SJCRH30 (cell line): ENCODE measurements at regions not wholly inside any gene's neighbourhood (a gene's known extent, or its start where the extent isn't known, plus 50 kb on each side); places are given as distances from the start of the nearest gene placed in this dataset.
"Not testable (repeated sequence)": the region's sequence is repeated elsewhere in the genome, so short reads cannot be mapped to it uniquely, and the experiment has no call there.

Source experiments
- DNase-seq, 2 experiments: peaks; one replicate each; pipeline ENCODE4 v3.0.0-alpha.2; 2015 to 2020
- H3K27ac ChIP-seq: fragments of 250-450 bp; sonication (Bioruptor Pico); 2 replicates; pipeline ENCODE4 v1.5.1; 2020; ENCODE audit warnings: mild to moderate bottlenecking, moderate library complexity
- H3K27me3 ChIP-seq: fragments of 250-450 bp; sonication (Bioruptor Pico); 2 replicates; pipeline ENCODE4 v1.5.1; 2020; ENCODE audit warnings: mild to moderate bottlenecking, moderate library complexity
- H3K36me3 ChIP-seq: fragments of 250-450 bp; sonication (Bioruptor Pico); 2 replicates; pipeline ENCODE4 v1.5.1; 2020; ENCODE audit warnings: mild to moderate bottlenecking, moderate library complexity
- H3K4me1 ChIP-seq: fragments of 250-450 bp; sonication (Bioruptor Pico); 2 replicates; pipeline ENCODE4 v1.5.1; 2020; ENCODE audit warnings: mild to moderate bottlenecking, moderate library complexity
- H3K4me3 ChIP-seq: fragments of 250-450 bp; sonication (Bioruptor Pico); 2 replicates; pipeline ENCODE4 v1.5.1; 2020; ENCODE audit warnings: mild to moderate bottlenecking, moderate library complexity
- H3K9me3 ChIP-seq: fragments of 250-450 bp; sonication (Bioruptor Pico); replicated peaks from 2 replicates; pipeline ENCODE4 v1.5.1; 2020; ENCODE audit warnings: mild to moderate bottlenecking, moderate library complexity

GRCh38 chr16:26827386-26827785 is 239.3 kb upstream of the C16orf82 start:
- no peak overlapping the region for H3K27ac ChIP-seq

DNA sequence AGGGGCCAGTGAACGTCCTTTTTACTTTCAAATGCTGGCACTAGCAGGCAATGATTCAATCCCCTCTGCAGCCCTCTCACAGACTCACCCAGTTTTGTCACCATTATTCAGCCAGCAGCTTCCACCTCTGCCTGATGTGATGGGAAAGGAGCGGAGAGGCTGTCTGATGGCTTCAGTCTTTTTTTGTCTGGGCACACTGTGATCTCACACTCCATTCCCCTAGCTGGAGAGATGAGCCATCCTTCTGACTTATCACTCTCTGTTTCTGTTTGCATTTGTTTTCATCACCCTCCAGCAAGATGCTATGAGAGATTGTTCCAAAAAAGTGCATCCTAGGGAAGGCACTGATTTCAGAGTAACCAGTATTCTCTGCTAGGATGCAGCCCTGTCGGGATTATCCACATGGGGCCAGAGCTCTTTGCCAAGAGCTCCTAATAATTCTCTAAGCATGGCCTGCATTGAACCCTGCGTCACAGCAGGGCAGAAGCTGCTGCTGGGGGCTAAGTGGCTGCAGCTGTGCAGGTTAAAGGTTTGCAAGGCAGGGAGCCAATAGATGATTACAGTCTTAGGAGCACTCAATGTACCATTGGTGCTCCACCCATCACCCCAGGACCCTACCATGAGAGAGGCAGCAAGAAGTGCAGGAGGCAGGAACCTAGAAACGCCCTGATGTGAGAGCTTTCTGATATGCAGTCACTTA is 236.1 kb upstream of the C16orf82 start:
- peak; percentile 13 to 52 for DNase-seq

More at GRCh38 chr16:26827386-26827785, 239.3 kb upstream of the C16orf82 start:
- no peak overlapping the region for H3K4me3 ChIP-seq
- H3K36me3 ChIP-seq, result no peaks in the 10 kb centered on the region
- H3K4me1 ChIP-seq, result no peaks in the 10 kb centered on the region
- DNase-seq, result no peak
- H3K9me3 ChIP-seq, result no peaks in the 10 kb centered on the region
- H3K27me3 ChIP-seq, result no peaks in the 10 kb centered on the region

DNA sequence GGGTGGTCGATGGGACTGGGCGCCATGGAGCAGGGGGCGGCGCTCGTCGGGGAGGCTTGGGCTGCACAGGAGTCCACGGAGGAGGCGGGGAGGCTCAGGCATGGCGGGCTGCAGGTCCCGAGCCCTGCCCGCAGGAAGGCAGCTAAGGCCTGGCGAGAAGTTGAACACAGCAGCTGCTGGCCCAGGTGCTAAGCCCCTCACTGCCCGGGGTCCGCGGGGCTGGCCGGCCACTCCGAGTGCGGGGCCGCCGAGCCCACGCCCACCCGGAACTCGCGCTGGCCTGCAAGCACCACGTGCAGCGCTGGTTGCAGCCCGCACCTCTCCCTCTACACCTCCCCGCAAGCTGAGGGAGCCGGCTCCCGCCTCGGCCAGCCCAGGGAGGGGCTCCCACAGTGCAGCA is 230.6 kb upstream of the C16orf82 start:
- not testable (repeated sequence) for H3K27me3 ChIP-seq, H3K4me3 ChIP-seq, H3K27ac ChIP-seq, DNase-seq, H3K4me1 ChIP-seq, H3K36me3 ChIP-seq, H3K9me3 ChIP-seq

More for the DNA sequence above, 236.1 kb upstream of the C16orf82 start:
- H3K27me3 ChIP-seq, result no peaks in the 10 kb centered on the region
- no peaks in the 10 kb centered on the region for H3K9me3 ChIP-seq
- H3K27ac ChIP-seq, result no peak overlapping the region
- no peaks in the 10 kb centered on the region for H3K4me1 ChIP-seq
- H3K4me3 ChIP-seq, result no peak overlapping the region
- H3K36me3 ChIP-seq, result no peaks in the 10 kb centered on the region

- Histone ChIP-seq H3K4me3 (no peak overlapping the region), H3K27me3 (no peaks in the 10 kb centered on the region), H3K27ac (no peak overlapping the region), H3K9me3 (no peaks in the 10 kb centered on the region), H3K4me1 (no peaks in the 10 kb centered on the region), H3K36me3 (no peaks in the 10 kb centered on the region)
- DNase-seq, result no peak
Observed at GRCh38 chr16:26838931-26839330, 227.8 kb upstream of the C16orf82 start.

DNA sequence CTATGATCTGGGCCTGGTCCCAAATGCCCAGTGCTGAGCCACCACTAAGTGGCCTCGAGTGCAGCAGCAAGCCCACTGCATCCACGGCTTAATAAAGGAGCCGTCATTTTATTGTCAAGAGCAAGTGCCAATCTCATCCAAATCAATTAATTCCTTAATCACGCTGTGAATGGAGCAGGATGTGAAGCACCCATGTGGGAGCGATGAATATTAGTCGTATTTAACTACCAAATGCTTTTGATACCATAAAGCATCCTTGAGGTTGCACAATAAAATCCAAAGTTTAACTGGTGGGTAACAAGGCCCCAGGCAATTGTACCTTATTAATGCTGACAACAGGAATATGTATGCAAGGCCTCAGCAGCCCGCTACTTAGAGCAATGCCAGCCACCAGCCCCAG is 226.0 kb upstream of the C16orf82 start:
- Histone ChIP-seq H3K9me3 (no peaks in the 10 kb centered on the region), H3K4me1 (no peaks in the 10 kb centered on the region), H3K4me3 (no peak overlapping the region), H3K36me3 (no peaks in the 10 kb centered on the region), H3K27ac (no peak overlapping the region), H3K27me3 (no peaks in the 10 kb centered on the region)
- no peak for DNase-seq

DNA sequence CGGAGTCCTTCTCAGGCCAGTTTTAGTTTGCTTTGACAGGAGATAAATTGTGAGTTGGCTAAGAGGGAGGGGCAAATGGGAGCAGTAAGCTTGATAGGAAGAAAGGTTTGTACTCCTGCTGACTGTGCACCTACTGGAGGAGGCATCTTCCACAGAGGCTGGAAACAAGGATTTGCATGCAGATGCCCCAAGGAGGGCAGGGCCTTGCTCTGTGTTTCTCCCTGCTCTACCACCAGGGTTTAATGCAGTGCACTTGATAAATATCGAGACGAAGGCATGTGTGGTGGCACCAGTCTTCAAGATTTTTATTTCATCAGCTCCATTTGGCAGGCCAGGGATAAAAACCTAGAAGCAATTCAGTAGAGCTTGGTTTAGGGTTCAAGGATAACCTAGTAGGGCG is 210.5 kb upstream of the C16orf82 start:
- Histone ChIP-seq H3K4me3 (no peak overlapping the region), H3K27ac (no peak overlapping the region), H3K27me3 (no peaks in the 10 kb centered on the region), H3K4me1 (peaks cover 4% of the 10 kb centered on the region; the same call in 1 of the 2 replicates), H3K9me3 (no peaks in the 10 kb centered on the region), H3K36me3 (no peaks in the 10 kb centered on the region)
- no peak for DNase-seq

GRCh38 chr16:26856791-26857190 is 209.9 kb upstream of the C16orf82 start:
- Histone ChIP-seq H3K9me3 (no peaks in the 10 kb centered on the region), H3K4me1 (peaks cover 3% of the 10 kb centered on the region; the same call in 1 of the 2 replicates), H3K4me3 (no peak overlapping the region), H3K27me3 (no peaks in the 10 kb centered on the region), H3K27ac (no peak overlapping the region), H3K36me3 (no peaks in the 10 kb centered on the region)
- DNase-seq, result no peak

DNA sequence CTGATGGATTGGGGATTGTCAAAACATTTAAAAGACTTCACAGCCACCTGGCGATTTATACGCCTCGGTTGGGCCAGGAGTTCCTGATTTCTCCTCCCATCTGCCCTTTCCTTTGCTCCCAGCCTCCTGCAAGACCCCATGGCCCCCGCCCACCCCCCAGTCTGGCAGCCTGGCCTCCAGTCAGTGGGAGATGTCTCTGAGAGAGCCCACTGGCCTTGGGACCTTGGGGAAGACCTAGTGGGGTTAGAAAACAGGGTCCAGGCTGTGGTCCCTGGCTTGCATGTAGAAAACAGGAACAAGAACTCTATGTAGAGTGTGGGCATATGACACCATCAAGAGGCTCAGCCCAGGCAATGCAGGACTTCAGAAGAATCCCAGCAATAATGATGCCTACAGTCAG is 209.4 kb upstream of the C16orf82 start:
- Histone ChIP-seq H3K4me3 (no peak overlapping the region), H3K27me3 (no peaks in the 10 kb centered on the region), H3K9me3 (no peaks in the 10 kb centered on the region), H3K27ac (no peak overlapping the region), H3K36me3 (no peaks in the 10 kb centered on the region), H3K4me1 (no peaks in the 10 kb centered on the region)
- DNase-seq, result no peak

- Histone ChIP-seq H3K27me3 (no peaks in the 10 kb centered on the region), H3K27ac (no peak overlapping the region), H3K4me3 (no peak overlapping the region), H3K9me3 (no peaks in the 10 kb centered on the region; the same call in 1 of the 2 replicates), H3K36me3 (no peaks in the 10 kb centered on the region), H3K4me1 (no peaks in the 10 kb centered on the region)
- DNase-seq, result no peak
Observed at GRCh38 chr16:26860506-26860905, 206.2 kb upstream of the C16orf82 start.

DNA sequence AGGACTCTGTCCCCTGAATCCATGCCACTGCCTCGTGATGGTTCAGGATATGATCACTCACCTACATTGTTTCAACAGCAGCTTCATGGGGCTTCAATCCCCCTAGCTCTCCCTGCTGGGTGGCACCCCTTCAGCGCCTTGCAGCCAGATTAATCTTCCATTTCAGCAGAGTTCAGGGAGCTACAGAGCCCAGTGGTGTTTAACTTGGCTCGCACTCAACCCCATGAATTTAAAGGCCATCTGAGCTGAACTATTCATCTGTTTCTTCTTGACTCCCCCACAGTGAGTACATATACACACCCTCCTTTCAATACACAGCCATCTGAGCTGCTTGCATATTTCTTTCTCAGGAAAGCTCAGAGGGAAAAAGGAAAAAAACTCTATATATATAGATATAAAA is 202.8 kb upstream of the C16orf82 start:
- Histone ChIP-seq H3K4me3 (no peak overlapping the region), H3K4me1 (no peaks in the 10 kb centered on the region)

DNA sequence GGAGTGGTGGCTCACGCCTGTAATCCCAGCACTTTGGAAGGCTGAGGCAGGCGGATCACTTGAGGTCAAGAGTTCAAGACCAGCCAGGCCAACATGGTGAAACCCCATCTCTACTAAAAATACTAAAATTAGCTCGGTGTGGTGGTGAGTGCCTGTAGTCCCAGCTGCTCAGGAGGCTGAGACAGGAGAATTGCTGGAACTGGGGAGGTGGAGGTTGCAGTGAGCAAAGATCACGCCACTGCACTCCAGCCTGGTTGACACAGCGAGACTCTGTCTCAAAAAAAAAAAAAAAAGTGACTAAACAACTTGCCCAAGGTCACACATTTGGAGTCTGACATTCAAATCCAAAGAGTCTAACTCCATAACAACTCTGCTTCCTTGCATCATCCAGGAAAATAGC is 192.4 kb upstream of the C16orf82 start:
- H3K4me1 ChIP-seq, result not testable (repeated sequence)

More for the DNA sequence above, 202.8 kb upstream of the C16orf82 start:
- DNase-seq, result no peak
- H3K27ac ChIP-seq, result no peak overlapping the region
- H3K9me3 ChIP-seq, result no peaks in the 10 kb centered on the region; the same call in 1 of the 2 replicates
- H3K36me3 ChIP-seq, result no peaks in the 10 kb centered on the region
- no peaks in the 10 kb centered on the region for H3K27me3 ChIP-seq

GRCh38 chr16:26877421-26877820 is 189.3 kb upstream of the C16orf82 start:
- Histone ChIP-seq H3K4me3 (no peak overlapping the region), H3K36me3 (no peaks in the 10 kb centered on the region), H3K27me3 (no peaks in the 10 kb centered on the region), H3K4me1 (no peaks in the 10 kb centered on the region), H3K27ac (no peak overlapping the region), H3K9me3 (no peaks in the 10 kb centered on the region; the same call in 1 of the 2 replicates)
- DNase-seq, result no peak

More for the DNA sequence above, 192.4 kb upstream of the C16orf82 start:
- DNase-seq, H3K4me3 ChIP-seq, H3K36me3 ChIP-seq, H3K27ac ChIP-seq, H3K27me3 ChIP-seq, H3K9me3 ChIP-seq: not testable (repeated sequence)

GRCh38 chr16:26885674-26886073 is 181.1 kb upstream of the C16orf82 start:
- Histone ChIP-seq H3K4me1 (peaks cover 10% of the 10 kb centered on the region; the same call in 1 of the 2 replicates), H3K4me3 (no peak overlapping the region), H3K27ac (no peak overlapping the region), H3K9me3 (peaks cover 5% of the 10 kb centered on the region), H3K36me3 (no peaks in the 10 kb centered on the region), H3K27me3 (no peaks in the 10 kb centered on the region)
- DNase-seq, result no peak

DNA sequence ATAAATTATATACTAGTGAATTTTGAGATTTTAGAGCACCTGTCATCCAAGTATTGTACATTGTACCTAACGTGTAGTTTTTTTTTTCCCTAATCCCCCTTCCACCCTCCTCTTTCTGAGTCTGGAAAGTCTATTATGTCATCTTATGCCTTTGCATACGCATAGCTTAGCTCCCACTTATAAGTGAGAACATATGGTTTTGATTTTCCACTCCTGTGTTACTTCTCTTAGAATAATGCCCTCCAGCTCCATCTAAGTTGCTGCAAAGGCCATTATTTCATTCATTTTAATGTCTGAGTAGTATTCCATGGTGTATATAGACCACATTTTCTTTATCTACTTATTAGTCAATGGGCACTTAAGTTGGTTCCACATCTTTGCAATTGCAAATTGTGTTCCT is 177.0 kb upstream of the C16orf82 start:
- H3K4me1 ChIP-seq, result peaks cover 22% of the 10 kb centered on the region
- H3K9me3 ChIP-seq, result peaks cover 5% of the 10 kb centered on the region
- no peaks in the 10 kb centered on the region for H3K36me3 ChIP-seq
- no peak overlapping the region for H3K4me3 ChIP-seq
- peak overlapping the region; percentile 25; the same call in 1 of the 2 replicates for H3K27ac ChIP-seq
- no peak for DNase-seq
- no peaks in the 10 kb centered on the region for H3K27me3 ChIP-seq

- Histone ChIP-seq H3K4me3 (no peak overlapping the region), H3K4me1 (no peaks in the 10 kb centered on the region; the same call in 1 of the 2 replicates), H3K27me3 (no peaks in the 10 kb centered on the region), H3K9me3 (no peaks in the 10 kb centered on the region; the same call in 1 of the 2 replicates), H3K27ac (no peak overlapping the region), H3K36me3 (no peaks in the 10 kb centered on the region)
- DNase-seq, result no peak
Observed at GRCh38 chr16:26898200-26898599, 168.5 kb upstream of the C16orf82 start.
